Neural progenitor cell (in vitro differentiated cells): ENCODE measurements at regions not wholly inside any gene's neighbourhood (a gene's known extent, or its start where the extent isn't known, plus 50 kb on each side); places are given as distances from the start of the nearest gene placed in this dataset.

ENCODE experiments used
- DNase-seq: peaks from one replicate; pipeline ENCODE4 v3.0.0-alpha.2; 2016; ENCODE audit warnings: low spot score
- H2AFZ ChIP-seq: fragments of 200-600 bp; sonication (generic); replicated peaks from 2 replicates; pipeline ENCODE4 v1.6.1; 2016; ENCODE audit warnings: antibody characterized with exemption
- H3F3A ChIP-seq: fragments of 200-600 bp; sonication (generic); 2 replicates; pipeline ENCODE4 v1.6.1; 2016; ENCODE audit warnings: antibody characterized with exemption, low read depth
- H3K27ac ChIP-seq: fragments of 200-600 bp; sonication (generic); 2 replicates; pipeline ENCODE4 v1.5.1; 2016; ENCODE audit warnings: mild to moderate bottlenecking
- H3K27me3 ChIP-seq: fragments of 200-600 bp; sonication (generic); 2 replicates; pipeline ENCODE4 v1.6.1; 2016; ENCODE audit warnings: mild to moderate bottlenecking, moderate library complexity
- H3K36me3 ChIP-seq: fragments of 200-600 bp; sonication (generic); 2 replicates; pipeline ENCODE4 v1.5.1; 2016
- H3K4me1 ChIP-seq: fragments of 200-600 bp; sonication (generic); 2 replicates; pipeline ENCODE4 v1.6.1; 2016; ENCODE audit warnings: mixed run types
- H3K4me2 ChIP-seq: fragments of 200-600 bp; sonication (generic); 2 replicates; pipeline ENCODE4 v1.6.1; 2016
- H3K4me3 ChIP-seq: fragments of 200-600 bp; sonication (generic); 2 replicates; pipeline ENCODE4 v1.5.1; 2016
- H3K79me2 ChIP-seq: fragments of 200-600 bp; sonication (generic); 2 replicates; pipeline ENCODE4 v1.6.1; 2016; ENCODE audit warnings: low read depth
- H3K9ac ChIP-seq: fragments of 200-600 bp; sonication (generic); 2 replicates; pipeline ENCODE4 v1.6.1; 2016
- H3K9me3 ChIP-seq: fragments of 200-600 bp; sonication (generic); 2 replicates; pipeline ENCODE4 v1.5.1; 2016; ENCODE audit warnings: low read depth
- H4K20me1 ChIP-seq: fragments of 200-600 bp; sonication (generic); 2 replicates; pipeline ENCODE4 v1.6.1; 2016; ENCODE audit warnings: low read depth
- H3K27ac Mint-ChIP-seq: 3 replicates; pipeline ENCODE4 v1.8.0; 2021; ENCODE audit warnings: mixed read lengths
- H3K27me3 Mint-ChIP-seq: 2 replicates; pipeline ENCODE4 v1.8.0; 2022; ENCODE audit warnings: low read depth, mild to moderate bottlenecking, inconsistent platforms, moderate library complexity, mixed read lengths; ENCODE audit not compliant: insufficient read depth
- H3K36me3 Mint-ChIP-seq: 3 replicates; pipeline ENCODE4 v1.8.0; 2021; ENCODE audit warnings: mixed read lengths
- H3K4me1 Mint-ChIP-seq: 3 replicates; pipeline ENCODE4 v1.8.0; 2021; ENCODE audit warnings: mixed read lengths
- H3K4me3 Mint-ChIP-seq: 3 replicates; pipeline ENCODE4 v1.8.0; 2021; ENCODE audit warnings: mild to moderate bottlenecking, moderate library complexity, mixed read lengths
- H3K9me3 Mint-ChIP-seq: 3 replicates; pipeline ENCODE4 v1.8.0; 2020; ENCODE audit warnings: mixed read lengths
- CTCF ChIP-seq: fragments of 200-600 bp; sonication (generic); IDR thresholded peaks from 2 replicates; pipeline ENCODE4 v1.5.1; 2017; ENCODE audit warnings: antibody characterized with exemption, mild to moderate bottlenecking
- EZH2 ChIP-seq: fragments of 200-600 bp; sonication (generic); IDR thresholded peaks from 2 replicates; pipeline ENCODE4 v1.6.1; 2017; ENCODE audit warnings: antibody characterized with exemption, mild to moderate bottlenecking, moderate library complexity
- EZH2phosphoT487 ChIP-seq: fragments of 200-600 bp; sonication (generic); IDR thresholded peaks from 2 replicates; pipeline ENCODE4 v1.6.1; 2017; ENCODE audit warnings: antibody characterized with exemption

GRCh38 chr2:66239655-66240054 lies 195.3 kb upstream of the MEIS1 start:
- no peak overlapping the region for H3K4me3 Mint-ChIP-seq
- no peaks in the 10 kb centered on the region for H3K9me3 Mint-ChIP-seq
- Histone ChIP-seq H3F3A (no peaks in the 10 kb centered on the region), H3K9ac (no peak overlapping the region), H3K79me2 (no peaks in the 10 kb centered on the region), H3K4me1 (peaks cover 3% of the 10 kb centered on the region), H3K36me3 (no peaks in the 10 kb centered on the region), H3K27ac (no peak overlapping the region), H3K27me3 (no peaks in the 10 kb centered on the region), H3K4me2 (no peak overlapping the region), H3K4me3 (no peak overlapping the region), H3K9me3 (no peaks in the 10 kb centered on the region), H2AFZ (no peak overlapping the region), H4K20me1 (no peaks in the 10 kb centered on the region)
- H3K36me3 Mint-ChIP-seq, result no peaks in the 10 kb centered on the region
- no peak for DNase-seq
- no peak for TF ChIP-seq EZH2phosphoT487
- no peak for TF ChIP-seq CTCF
- TF ChIP-seq EZH2, result no peak
- peaks cover 48% of the 10 kb centered on the region for H3K4me1 Mint-ChIP-seq
- H3K27me3 Mint-ChIP-seq, result peaks cover 2% of the 10 kb centered on the region
- H3K27ac Mint-ChIP-seq, result no peak overlapping the region

- no peaks in the 10 kb centered on the region for H3K36me3 Mint-ChIP-seq
- H3K36me3 ChIP-seq, result no peaks in the 10 kb centered on the region
- no peak overlapping the region for H3K4me3 Mint-ChIP-seq
- no peak overlapping the region for H3K4me3 ChIP-seq
- H3K4me1 ChIP-seq, result peaks cover 3% of the 10 kb centered on the region
- H3K27ac ChIP-seq, result no peak overlapping the region
- peak overlapping the region; percentile 5 for H3K27ac Mint-ChIP-seq
- H3K27me3 Mint-ChIP-seq, result peaks cover 5% of the 10 kb centered on the region
- TF ChIP-seq EZH2phosphoT487 (no peak), EZH2 (no peak), CTCF (no peak)
- no peak overlapping the region for H3K4me2 ChIP-seq
- H3K4me1 Mint-ChIP-seq, result peaks cover 48% of the 10 kb centered on the region
- DNase-seq, result no peak
- no peak overlapping the region for H3K9ac ChIP-seq
- no peaks in the 10 kb centered on the region for H3K27me3 ChIP-seq
- H2AFZ ChIP-seq, result no peak overlapping the region
- no peaks in the 10 kb centered on the region for H3F3A ChIP-seq
- H3K79me2 ChIP-seq, result no peaks in the 10 kb centered on the region
- H3K9me3 Mint-ChIP-seq, result no peaks in the 10 kb centered on the region
- H4K20me1 ChIP-seq, result no peaks in the 10 kb centered on the region
- H3K9me3 ChIP-seq, result no peaks in the 10 kb centered on the region
These were observed 197.0 kb upstream of the MEIS1 start for GRCh38 chr2:66237803-66238379.

- H3K9ac ChIP-seq, result no peak overlapping the region
- no peaks in the 10 kb centered on the region for H3K9me3 Mint-ChIP-seq
- no peaks in the 10 kb centered on the region for H3K27me3 ChIP-seq
- no peak overlapping the region for H2AFZ ChIP-seq
- no peaks in the 10 kb centered on the region for H3K9me3 ChIP-seq
- H3K36me3 Mint-ChIP-seq, result no peaks in the 10 kb centered on the region
- H3F3A ChIP-seq, result peaks cover 4% of the 10 kb centered on the region
- H3K27ac ChIP-seq, result no peak overlapping the region
- H3K4me3 ChIP-seq, result no peak overlapping the region
- no peak overlapping the region for H3K4me2 ChIP-seq
- H3K27me3 Mint-ChIP-seq, result peaks cover 5% of the 10 kb centered on the region
- DNase-seq, result no peak
- no peak overlapping the region for H3K4me3 Mint-ChIP-seq
- H3K27ac Mint-ChIP-seq, result no peak overlapping the region
- no peaks in the 10 kb centered on the region for H3K79me2 ChIP-seq
- no peaks in the 10 kb centered on the region for H3K36me3 ChIP-seq
- TF ChIP-seq EZH2phosphoT487, result no peak
- no peak for TF ChIP-seq EZH2
- TF ChIP-seq CTCF, result no peak
- peaks cover 10% of the 10 kb centered on the region for H3K4me1 ChIP-seq
- H3K4me1 Mint-ChIP-seq, result peaks cover 45% of the 10 kb centered on the region
- H4K20me1 ChIP-seq, result no peaks in the 10 kb centered on the region
These were observed 197.8 kb upstream of the MEIS1 start for GRCh38 chr2:66236816-66237802.
